Fibroblast of the conjunctiva (primary cell): ENCODE measurements at regions not wholly inside any gene's neighbourhood (a gene's known extent, or its start where the extent isn't known, plus 50 kb on each side); places are given as distances from the start of the nearest gene placed in this dataset.
"Not testable (repeated sequence)": the region's sequence is repeated elsewhere in the genome, so short reads cannot be mapped to it uniquely, and the experiment has no call there.

ENCODE experiments used
- DNase-seq: peaks from one replicate; pipeline ENCODE4 v3.0.0-alpha.2; 2010; ENCODE audit warnings: low read depth

- DNase-seq, result not testable (repeated sequence)
Measured at GRCh38 chr6:57860481-57861315, 543.3 kb downstream of the PRIM2 start.

GRCh38 chr6:57870083-57870482, 552.7 kb downstream of the PRIM2 start:
- DNase-seq, result not testable (repeated sequence)

GRCh38 chr6:57873424-57873823, 556.0 kb downstream of the PRIM2 start:
- DNase-seq, result not testable (repeated sequence)

DNA sequence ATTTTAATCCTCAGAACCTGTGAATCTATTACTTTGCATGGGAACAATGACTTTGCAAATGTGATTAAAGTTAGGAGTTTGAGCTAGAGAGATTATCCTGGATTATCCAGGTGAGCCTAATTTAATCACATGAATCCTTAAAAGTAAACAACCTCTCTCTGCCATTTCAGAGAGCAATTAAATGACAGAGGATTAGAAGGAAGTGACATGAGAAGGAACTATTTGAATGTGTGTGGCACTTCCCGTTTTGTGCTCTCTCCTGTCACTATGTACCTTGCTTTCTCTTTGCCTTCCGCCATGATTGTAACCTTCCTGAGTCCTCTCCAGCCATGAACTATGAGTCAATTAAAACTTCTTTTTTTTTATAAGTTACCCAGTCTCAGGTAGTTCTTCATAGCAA, 559.2 kb downstream of the PRIM2 start:
- not testable (repeated sequence) for DNase-seq

GRCh38 chr6:57877729-57878128, 560.3 kb downstream of the PRIM2 start:
- not testable (repeated sequence) for DNase-seq

DNA sequence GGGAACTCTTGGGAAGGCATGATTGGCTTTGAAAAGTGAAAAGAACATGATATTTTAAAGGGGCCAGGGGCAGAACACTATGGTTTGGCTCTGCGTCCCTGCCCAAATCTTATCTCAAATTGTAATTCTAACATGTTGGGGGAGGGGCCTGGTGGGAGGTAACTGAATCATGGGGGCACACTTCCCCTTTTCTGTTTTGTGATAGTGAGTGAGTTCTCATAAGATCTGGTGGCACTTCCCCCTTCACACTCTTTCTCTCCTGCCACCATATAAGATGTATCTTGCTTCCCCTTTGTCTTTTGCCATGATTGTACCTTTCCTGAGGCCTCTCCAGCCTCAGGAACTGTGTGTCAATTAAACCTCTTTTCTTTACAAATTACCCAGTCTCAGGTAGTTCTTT, 561.4 kb downstream of the PRIM2 start:
- DNase-seq, result not testable (repeated sequence)

DNA sequence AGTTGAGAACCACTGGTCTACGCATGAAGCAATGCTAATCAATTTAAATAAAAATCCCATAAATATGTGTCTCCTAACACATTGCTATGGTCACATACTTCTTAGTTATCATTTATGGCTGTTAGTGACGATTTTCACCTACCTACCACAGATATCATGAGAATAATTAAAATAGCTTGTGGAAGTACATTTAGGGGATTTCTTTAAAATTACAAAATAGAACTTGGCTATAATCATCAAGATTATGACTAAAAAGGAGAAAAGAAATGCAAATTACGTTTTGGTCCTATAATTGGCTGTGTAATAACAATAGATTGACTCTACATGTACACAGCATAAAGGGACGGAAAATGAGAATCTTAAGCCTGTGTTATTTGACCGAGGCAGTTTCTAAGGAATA, 581.4 kb downstream of the PRIM2 start:
- not testable (repeated sequence) for DNase-seq

- not testable (repeated sequence) for DNase-seq
Measured at GRCh38 chr6:57900687-57901399, 583.4 kb downstream of the PRIM2 start.

DNA sequence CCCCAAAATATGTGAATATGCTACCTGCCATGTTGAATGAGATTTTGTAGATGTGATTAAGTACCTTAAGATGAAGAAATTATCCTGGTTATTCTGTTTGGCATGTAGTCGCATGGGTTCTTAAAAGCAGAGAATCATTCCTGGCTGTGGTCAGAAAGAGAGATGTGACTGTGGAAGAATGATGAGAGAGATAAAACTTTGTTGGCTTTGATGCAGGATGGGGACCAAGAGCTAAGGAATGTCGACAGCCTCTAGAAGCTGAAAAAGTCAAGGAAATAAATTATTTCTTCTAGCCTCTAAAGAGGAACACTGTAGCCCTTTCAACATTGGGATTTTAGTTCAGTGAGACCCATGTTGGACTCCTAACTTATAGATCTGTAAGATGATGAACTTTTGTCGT, 584.0 kb downstream of the PRIM2 start:
- not testable (repeated sequence) for DNase-seq

- DNase-seq, result not testable (repeated sequence)
Measured at GRCh38 chr6:57904356-57904755, 586.9 kb downstream of the PRIM2 start.

DNA sequence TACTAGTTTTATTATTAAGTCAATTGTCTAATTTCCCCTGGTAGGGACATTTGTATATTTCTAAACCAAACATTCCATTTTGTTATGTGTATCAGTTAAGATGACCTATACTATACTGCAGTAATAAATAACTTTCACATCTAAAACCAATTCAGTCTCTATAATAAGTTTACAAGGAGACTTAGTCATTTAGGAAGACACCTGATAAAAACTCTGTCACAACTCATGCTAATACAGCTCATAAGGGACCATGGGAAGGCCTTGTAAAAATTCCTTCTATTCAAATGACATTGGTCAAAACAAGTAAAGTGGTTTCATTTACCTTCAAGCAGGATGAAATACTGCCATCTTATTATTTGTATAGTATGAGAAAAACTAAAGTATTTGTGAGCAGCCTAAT, 597.9 kb downstream of the PRIM2 start:
- not testable (repeated sequence) for DNase-seq

- not testable (repeated sequence) for DNase-seq
Measured at GRCh38 chr6:57942966-57943365, 625.5 kb downstream of the PRIM2 start.

- DNase-seq, result not testable (repeated sequence)
Measured at GRCh38 chr6:57946084-57946768, 628.8 kb downstream of the PRIM2 start.

DNA sequence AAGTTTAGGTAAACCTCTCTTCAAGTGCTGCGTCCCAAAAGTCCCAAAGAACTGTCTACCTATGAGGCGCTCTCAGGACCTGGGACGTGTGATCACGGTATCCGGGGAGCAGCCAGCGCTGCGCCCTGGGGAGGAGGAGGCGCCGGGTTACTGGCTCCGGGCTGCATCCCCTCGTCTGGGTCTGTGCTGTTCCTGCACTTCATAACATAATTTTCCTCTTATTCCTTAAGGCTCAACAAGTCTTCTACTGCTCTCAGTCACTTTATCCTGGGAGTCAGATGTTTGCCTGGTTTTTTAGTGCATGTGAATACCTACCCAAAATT, 629.3 kb downstream of the PRIM2 start:
- DNase-seq, result not testable (repeated sequence)

DNA sequence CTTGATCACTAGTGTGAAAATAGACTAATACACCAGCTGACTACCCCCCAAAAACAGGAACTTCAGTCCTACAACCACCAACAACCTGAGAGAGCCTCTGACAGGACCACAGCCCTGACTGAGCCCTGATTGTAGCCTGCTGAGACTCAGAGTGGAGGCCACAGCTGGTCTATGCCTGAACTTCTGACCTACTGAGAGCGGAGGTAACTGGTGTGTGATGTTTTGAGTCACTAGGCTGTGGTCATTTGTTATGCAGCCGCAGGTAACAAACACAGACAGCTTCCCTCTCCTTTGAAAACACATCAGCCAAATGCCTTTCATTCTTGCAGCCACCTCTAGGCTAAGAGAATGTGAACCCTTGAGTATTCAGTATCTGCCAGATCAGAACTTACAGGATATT, 631.1 kb downstream of the PRIM2 start:
- not testable (repeated sequence) for DNase-seq

GRCh38 chr6:57950430-57950829, 633.0 kb downstream of the PRIM2 start:
- not testable (repeated sequence) for DNase-seq

DNA sequence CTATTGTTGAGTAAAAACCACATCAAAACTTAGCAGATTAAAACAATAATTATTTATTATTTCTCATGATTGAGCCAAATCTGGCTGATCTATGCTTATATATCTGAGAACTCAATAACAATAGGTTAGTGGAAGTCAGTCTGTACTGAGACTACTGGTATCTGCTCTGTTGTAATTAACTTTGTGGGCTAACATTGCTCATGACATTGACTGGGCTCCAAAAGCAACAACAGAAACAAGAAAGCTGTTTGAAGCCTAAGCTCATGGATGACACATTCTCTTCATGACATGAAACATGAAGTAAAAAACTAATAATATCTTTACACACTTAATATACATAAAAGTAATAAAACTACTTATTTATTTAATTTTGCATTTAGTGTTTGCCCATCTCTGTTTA, 649.3 kb downstream of the PRIM2 start:
- not testable (repeated sequence) for DNase-seq

- not testable (repeated sequence) for DNase-seq
Measured at GRCh38 chr6:57971956-57972355, 654.5 kb downstream of the PRIM2 start.

DNA sequence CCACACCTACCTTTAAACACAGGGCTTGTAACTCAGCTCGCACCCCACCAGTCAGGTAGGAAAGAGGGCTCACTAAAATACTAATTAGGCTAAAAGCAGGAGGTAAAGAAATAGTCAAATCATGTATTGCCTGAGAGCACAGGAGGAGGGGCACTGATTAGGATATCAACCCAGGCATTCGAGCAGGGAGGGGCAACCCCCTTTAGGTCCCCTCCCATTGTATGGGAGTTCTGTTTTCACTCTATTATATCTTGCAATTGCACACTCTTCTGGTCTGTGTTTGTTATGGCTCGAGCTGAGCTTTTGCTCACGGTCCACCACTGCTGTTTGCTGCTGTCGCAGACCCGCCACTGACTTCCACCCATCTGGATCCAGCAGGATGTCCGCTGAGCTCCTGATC, 657.2 kb downstream of the PRIM2 start:
- no peak for DNase-seq

- DNase-seq, result not testable (repeated sequence)
Measured at GRCh38 chr6:57975127-57975526, 657.7 kb downstream of the PRIM2 start.

DNA sequence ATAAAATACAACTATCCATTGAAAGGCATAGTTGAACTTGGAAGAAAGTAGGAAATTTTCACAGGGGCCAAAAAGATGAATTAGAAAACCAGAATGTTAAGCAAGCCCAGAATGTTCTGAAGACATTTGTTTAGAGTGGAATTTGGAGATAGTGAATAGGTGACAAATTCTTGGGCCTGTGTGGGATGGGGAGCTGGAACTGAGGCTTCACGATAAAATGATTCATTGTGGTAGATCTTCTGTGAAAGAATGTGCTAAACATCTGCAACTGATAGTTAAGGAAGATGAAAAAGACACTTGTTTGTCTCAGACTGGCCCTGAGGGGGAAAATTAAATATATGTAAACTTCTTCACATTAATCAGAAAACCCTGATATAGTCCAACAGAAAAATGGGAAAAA, 658.9 kb downstream of the PRIM2 start:
- DNase-seq, result not testable (repeated sequence)

GRCh38 chr6:57983603-57984002, 666.2 kb downstream of the PRIM2 start:
- not testable (repeated sequence) for DNase-seq

GRCh38 chr6:57984575-57984974, 667.1 kb downstream of the PRIM2 start:
- not testable (repeated sequence) for DNase-seq
